Coronary artery (tissue), 2 donors: ENCODE measurements at regions not wholly inside any gene's neighbourhood (a gene's known extent, or its start where the extent isn't known, plus 50 kb on each side); places are given as distances from the start of the nearest gene placed in this dataset.

ENCODE experiments used
- DNase-seq: peaks from one replicate; pipeline ENCODE4 v3.0.0-alpha.2; 2017; ENCODE audit warnings: low spot score
- H3K27ac ChIP-seq, 2 donors: fragments of 200-600 bp; sonication (generic); one replicate each; pipeline ENCODE4 v1.5.1; 2016 to 2019
- H3K4me3 ChIP-seq: fragments of 200-600 bp; sonication (generic); 2 replicates; pipeline ENCODE4 v1.5.1; 2016; ENCODE audit warnings: mild to moderate bottlenecking, moderate library complexity
- TF ChIP-seq, protein P1 (sequence below): fragments of 200-600 bp; sonication (generic); IDR thresholded peaks from one replicate; pipeline ENCODE4 v1.5.1; 2019; ENCODE audit warnings: antibody characterized with exemption

DNA sequence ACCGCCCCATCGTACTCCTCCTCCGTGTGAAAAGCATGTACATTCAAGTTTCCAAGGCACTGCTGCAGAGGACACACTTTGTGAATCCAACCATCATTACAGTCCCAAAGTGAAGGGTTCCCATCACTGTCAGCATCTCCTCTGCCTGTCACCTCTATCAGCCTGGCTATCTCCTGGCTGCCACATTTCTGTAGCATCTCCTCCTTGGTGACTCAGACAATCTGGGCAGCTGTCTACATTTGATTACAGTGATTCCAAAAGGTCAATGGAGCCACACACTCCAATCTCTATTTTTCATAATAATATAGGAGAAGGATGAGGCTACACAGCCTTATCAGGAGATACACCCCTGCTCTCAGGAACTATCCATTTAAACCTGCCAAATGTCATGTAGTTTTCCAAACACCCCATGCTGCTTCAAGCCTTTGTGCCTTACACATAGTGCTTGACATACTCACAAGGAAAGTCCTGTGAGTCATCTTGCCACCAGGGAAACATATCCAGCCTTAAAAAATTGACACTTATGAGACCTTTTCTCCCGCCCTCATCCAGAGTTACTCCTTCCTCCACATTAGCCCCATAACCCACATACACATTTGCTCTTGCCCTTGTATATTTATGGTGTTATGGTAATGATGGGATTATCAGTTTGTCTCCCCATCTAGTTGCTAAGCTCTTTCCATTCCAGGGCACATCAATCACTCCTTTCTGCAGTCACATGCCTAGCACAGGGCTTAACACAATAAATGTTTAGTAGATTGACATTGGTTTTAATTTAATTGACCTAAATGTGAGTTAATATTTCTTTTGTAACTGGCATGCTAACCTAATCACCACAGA, 250.1 kb upstream of the CDH5 start:
- no peak for DNase-seq
- TF ChIP-seq, protein P1, sequence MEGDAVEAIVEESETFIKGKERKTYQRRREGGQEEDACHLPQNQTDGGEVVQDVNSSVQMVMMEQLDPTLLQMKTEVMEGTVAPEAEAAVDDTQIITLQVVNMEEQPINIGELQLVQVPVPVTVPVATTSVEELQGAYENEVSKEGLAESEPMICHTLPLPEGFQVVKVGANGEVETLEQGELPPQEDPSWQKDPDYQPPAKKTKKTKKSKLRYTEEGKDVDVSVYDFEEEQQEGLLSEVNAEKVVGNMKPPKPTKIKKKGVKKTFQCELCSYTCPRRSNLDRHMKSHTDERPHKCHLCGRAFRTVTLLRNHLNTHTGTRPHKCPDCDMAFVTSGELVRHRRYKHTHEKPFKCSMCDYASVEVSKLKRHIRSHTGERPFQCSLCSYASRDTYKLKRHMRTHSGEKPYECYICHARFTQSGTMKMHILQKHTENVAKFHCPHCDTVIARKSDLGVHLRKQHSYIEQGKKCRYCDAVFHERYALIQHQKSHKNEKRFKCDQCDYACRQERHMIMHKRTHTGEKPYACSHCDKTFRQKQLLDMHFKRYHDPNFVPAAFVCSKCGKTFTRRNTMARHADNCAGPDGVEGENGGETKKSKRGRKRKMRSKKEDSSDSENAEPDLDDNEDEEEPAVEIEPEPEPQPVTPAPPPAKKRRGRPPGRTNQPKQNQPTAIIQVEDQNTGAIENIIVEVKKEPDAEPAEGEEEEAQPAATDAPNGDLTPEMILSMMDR = no peak
- H3K27ac ChIP-seq = no peak overlapping the region
- H3K4me3 ChIP-seq = no peak overlapping the region

DNA sequence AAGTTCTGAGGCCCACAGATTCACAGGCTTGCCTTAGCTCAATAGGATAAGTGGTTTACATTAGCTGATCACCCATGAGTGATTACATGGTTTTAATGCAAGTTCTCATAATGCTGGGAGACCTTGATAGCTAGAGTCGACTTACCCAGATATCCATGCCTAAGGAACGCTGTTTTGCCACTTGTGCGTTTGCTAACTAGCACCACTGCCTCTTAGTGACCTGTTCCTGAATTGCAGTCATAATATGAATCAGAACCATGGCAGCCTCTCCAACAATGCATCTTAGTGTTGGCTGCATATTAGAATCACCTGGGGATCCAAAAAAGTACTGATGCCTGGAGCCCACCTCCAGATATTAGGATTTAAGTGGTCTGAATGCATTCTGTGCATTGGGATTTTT, 251.1 kb upstream of the CDH5 start:
- Histone ChIP-seq H3K27ac (no peak overlapping the region), H3K4me3 (no peak overlapping the region)
- TF ChIP-seq, protein P1 = no peak
- DNase-seq = no peak

- no peak overlapping the region for H3K4me3 ChIP-seq
- TF ChIP-seq, protein P1 = no peak
- H3K27ac ChIP-seq = no peak overlapping the region
- DNase-seq = no peak
These were observed 253.3 kb upstream of the CDH5 start for GRCh38 chr16:66113223-66113622.

DNA sequence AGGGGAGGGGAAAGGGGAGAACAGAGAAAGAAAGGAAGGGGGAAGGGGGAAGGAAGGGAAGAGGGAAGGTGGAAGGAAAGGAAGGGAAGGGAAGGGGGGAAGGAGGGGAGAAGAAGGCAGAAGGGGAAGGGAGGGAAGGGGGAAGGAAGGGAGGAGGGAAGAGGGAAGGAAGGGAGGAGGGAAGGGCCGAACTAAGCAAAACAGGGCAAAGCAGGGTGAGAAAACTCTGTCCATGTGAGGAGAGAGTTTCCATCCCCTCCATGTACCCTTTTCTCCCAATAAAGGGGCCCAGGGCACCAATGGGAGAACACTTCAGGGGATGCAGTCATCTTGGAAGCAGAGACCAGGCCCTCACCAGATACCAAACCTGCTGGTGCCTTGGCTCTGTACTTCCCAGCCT, 256.8 kb upstream of the CDH5 start:
- DNase-seq = no peak

DNA sequence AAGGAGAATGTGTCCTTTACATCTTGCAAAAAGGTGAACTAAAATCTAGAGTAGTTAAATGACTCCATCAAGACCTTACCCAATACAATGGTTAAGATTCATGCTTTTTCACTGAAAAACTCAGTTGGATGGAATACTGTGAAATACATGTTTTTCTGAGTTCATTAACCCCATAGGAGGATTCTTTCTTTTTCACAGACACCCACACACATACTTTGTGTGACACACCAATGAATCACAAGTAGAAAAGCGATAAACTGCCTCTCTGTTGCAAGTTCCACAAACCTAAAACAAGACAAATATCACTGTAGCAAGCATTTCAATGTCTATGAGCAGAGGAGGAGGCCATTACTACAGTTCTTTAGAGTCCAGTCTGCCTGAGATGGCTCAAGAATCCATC, 258.8 kb upstream of the CDH5 start:
- no peak for DNase-seq
- H3K4me3 ChIP-seq = no peak overlapping the region
- TF ChIP-seq, protein P1 = no peak

More for the DNA sequence above, 256.8 kb upstream of the CDH5 start:
- Histone ChIP-seq H3K27ac (no peak overlapping the region), H3K4me3 (no peak overlapping the region)
- TF ChIP-seq, protein P1 = no peak

GRCh38 chr16:66103211-66103610, 263.3 kb upstream of the CDH5 start:
- no peak overlapping the region for H3K27ac ChIP-seq
- TF ChIP-seq, protein P1 = no peak
- no peak overlapping the region for H3K4me3 ChIP-seq
- no peak for DNase-seq

More for the DNA sequence above, 258.8 kb upstream of the CDH5 start:
- H3K27ac ChIP-seq = peak overlapping the region in 1 of 2 donors; percentile 31

DNA sequence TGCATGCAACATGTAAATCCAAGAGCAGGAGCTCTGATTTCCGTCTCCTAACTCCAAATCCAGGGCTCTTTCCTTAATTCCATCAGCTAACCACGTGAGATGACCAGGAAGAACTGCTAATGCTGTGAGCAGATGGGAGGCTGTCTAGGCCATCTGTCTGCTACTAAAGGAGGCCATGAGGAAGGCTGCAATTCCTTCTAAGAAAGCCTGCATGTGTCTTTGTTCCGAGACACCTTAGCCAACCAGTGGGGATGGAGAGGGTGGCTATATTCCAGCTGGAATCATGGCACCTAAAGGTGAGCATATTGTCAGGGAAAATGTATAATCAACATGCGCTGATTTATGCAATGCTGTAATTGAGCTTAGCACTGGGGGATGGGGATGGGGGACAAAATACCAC, 267.2 kb upstream of the CDH5 start:
- Histone ChIP-seq H3K4me3 (no peak overlapping the region), H3K27ac (no peak overlapping the region)
- no peak for DNase-seq
- TF ChIP-seq, protein P1 = no peak
